ENCODE measurements at regions not wholly inside any gene's neighbourhood (a gene's known extent, or its start where the extent isn't known, plus 50 kb on each side); places are given as distances from the start of the nearest gene placed in this dataset.

Small RNA genes in the stretch of these regions (small RNA-seq; reads per million reads assigned to genes)
- 0 reads per million in 2 donors for gene AC108740.1

All from Peyer's patch (tissue), 2 donors.